ENCODE measurements at regions not wholly inside any gene's neighbourhood (a gene's known extent, or its start where the extent isn't known, plus 50 kb on each side); places are given as distances from the start of the nearest gene placed in this dataset.

DNA sequence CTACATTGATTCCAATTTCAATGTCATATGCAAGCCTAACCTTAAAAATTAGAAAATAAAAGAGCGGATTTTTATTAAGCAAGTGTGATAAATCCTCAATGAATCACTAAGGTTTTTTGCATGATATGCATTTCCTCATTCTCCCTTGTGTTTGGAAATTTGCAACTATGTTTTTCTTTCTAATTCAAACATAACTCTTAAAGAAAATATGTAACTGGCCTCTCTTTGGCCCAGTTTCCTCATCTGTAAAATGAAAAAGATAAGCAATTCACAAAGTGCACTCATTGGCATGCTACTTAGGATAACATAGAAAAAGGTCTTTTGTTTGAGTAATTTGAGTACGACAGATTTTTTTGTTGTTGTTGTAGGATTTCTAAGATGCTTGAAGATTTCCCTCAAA, 295.5 kb downstream of the CDH11 start:
- peak; percentile 13 for DNase-seq (ENCODE audit: low read depth)

DNA sequence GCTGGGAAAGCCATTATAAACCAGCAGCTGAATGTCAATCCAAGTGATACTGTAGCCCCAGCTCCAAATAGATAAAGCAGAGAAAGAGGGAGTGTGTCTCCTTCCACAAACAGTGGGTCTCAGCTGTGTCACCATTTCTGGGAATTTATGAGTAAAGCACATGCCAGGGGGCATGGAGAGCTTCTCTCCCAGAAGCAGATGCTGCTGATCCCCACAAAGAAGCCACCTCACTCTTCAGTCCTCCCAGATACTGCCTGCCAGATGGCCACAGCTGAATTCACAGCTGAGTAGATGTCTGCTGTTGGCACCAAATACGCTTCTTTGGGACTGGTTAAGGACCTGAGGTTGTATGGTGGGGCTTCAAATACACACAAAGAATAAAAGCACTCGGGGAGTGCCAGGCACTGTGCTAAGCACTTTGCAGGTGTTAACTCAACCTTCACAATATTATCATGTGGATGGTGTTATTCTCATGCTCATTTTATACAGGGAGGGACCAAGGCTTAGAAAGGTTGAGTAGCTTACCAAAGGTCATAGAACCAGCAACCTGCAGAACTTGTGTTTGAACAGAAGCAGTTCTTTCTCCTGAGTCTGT, 298.3 kb downstream of the CDH11 start:
- no peak for DNase-seq (ENCODE audit: low read depth)

- no peak for DNase-seq (ENCODE audit: low read depth)
Observed at GRCh38 chr16:64809876-64810629, 311.8 kb downstream of the CDH11 start.

- DNase-seq (ENCODE audit: low read depth), result no peak
Observed at GRCh38 chr16:64808474-64808873, 313.4 kb downstream of the CDH11 start.

DNA sequence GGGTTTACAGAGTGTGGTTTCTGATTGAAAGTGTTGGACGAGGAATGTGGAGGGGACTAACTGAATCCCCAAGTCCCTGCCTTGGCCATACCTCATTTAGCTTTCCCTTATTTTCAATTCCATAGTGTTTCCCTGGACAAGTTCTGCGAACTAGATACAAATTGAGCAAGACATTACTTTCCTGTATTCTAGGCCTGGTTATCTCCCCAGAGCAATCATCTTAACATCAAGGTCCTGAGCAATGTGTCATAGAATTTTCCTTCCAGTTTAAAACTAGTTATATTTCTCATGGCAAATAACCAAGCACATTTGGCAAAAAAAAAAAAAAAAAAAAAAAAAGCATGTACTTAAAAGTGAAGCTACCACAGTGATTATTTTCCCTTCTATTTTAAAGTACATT, 330.1 kb downstream of the CDH11 start:
- peak; percentile 10 for DNase-seq (ENCODE audit: low read depth)

- DNase-seq (ENCODE audit: low read depth), result no peak
Observed at GRCh38 chr16:64784635-64785034, 337.2 kb downstream of the CDH11 start.

GRCh38 chr16:64782484-64782883, 339.4 kb downstream of the CDH11 start:
- DNase-seq (ENCODE audit: low read depth), result no peak

- no peak for DNase-seq (ENCODE audit: low read depth)
Observed at GRCh38 chr16:64780445-64780844, 341.4 kb downstream of the CDH11 start.

- DNase-seq (ENCODE audit: low read depth), result no peak
Observed at GRCh38 chr16:64778777-64779176, 343.1 kb downstream of the CDH11 start.

- no peak for DNase-seq (ENCODE audit: low read depth)
Observed at GRCh38 chr16:64773638-64774037, 348.2 kb downstream of the CDH11 start.

- no peak for DNase-seq (ENCODE audit: low read depth)
Observed at GRCh38 chr16:64773184-64773583, 348.7 kb downstream of the CDH11 start.

- no peak for DNase-seq (ENCODE audit: low read depth)
Observed at GRCh38 chr16:64771273-64771672, 350.6 kb downstream of the CDH11 start.

GRCh38 chr16:64762211-64762610, 359.7 kb downstream of the CDH11 start:
- DNase-seq (ENCODE audit: low read depth), result no peak

DNA sequence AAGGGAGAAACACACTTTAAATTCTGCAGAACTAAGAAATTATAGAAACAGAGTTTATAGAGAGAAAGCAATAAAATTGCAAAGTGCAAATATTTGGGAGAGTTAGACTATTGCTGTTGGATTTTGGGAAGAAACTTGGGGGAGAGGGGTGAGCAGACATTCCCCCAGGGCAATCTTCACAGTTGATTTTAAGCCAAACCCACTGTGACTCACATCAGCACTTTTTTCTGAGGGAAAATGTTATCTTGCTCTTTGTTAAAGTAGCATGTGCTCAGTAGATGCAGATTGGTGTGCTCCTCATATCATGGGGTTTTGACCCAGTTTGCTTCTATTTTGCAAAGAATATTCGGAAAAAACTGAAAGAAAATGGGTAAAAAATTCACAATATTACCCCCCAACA, 367.6 kb downstream of the CDH11 start:
- DNase-seq (ENCODE audit: low read depth), result no peak

DNA sequence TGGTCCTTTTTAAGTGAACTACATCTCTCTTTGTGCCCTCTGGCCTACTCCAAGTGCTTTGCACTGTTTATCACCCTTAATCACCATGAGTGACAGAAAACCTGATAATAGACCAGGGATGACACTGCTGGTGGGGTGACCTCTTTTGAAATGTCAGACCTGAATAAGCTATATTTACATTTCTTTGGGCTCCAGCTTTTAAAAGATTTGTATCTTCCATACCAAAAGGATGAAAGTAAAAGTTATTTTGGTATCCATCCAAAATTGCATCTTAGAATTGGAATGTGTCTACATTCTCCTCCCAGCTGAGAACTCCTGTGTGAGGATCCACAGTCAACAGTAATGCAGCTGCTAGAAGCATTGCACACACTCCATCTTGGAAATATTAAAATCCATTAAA, 370.0 kb downstream of the CDH11 start:
- DNase-seq (ENCODE audit: low read depth), result peak; percentile 40

GRCh38 chr16:64749346-64749745, 372.5 kb downstream of the CDH11 start:
- no peak for DNase-seq (ENCODE audit: low read depth)

DNA sequence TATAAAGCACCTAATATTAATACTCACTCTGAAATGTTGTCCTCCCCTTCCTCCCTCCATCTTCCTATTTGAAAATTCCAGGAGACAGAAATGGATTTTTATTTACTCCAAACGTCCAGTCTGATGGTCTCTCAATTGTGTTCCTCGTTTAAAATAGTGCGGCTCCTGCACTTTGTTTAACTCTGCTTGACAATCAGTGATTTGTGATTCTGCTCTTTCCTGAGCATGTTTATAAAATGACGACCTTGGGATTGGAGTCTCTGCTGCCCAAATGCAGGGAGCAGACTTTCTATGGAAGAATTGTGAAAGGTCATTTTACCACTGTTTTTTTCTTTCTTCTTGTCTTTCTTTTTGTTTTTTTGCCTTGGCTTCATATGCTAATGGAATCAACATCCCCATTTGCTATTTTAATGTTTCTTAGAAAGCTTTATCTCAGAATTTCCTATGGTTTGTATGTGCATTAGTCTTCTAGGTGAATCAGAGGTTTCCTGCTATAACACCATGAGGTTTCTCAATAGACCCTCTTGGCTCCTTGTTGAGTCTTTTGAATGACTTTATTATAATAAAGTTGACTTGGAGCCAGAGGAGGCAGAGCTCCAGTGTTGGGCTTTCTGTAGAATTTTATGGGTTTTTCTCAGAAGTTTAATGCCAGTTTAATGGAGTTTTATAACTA, 376.5 kb downstream of the CDH11 start:
- peak; percentile 6 for DNase-seq (ENCODE audit: low read depth)

DNA sequence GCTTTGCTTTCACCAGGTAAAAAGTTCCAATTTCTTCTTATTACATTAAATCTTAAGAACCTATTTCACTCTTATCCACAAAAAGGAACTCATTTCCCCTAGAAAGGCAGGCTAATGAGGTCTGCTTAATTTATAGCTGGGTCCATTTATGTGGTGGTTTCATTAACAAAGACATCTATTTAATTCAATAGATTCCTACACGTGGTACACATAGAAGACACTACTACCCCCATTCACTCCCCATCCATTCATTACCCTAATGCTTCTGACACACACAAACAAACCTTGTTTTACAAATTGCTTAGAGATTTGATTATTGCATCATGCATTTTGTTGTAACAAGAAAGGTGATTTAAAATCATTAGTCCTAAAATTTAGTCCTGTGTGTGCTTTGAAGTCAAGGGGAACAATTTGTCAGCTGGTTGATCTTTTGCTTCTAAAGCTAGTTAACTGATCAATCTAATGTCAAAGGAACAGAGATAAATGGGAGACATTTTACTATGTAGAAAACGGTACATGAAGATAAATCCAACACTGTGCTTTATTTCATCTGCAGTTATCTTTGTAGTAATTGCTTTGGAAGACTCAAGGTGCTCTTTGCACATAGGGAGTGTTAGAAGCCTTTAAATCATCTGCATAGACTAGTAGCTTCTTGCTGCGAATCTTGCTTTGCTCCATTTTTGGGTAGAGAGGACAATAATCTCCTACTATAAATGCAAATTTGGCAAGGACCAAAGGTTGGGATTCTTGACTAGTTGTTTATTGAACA, 379.2 kb downstream of the CDH11 start:
- no peak for DNase-seq (ENCODE audit: low read depth)

- no peak for DNase-seq (ENCODE audit: low read depth)
Observed at GRCh38 chr16:64740261-64740660, 381.6 kb downstream of the CDH11 start.

DNA sequence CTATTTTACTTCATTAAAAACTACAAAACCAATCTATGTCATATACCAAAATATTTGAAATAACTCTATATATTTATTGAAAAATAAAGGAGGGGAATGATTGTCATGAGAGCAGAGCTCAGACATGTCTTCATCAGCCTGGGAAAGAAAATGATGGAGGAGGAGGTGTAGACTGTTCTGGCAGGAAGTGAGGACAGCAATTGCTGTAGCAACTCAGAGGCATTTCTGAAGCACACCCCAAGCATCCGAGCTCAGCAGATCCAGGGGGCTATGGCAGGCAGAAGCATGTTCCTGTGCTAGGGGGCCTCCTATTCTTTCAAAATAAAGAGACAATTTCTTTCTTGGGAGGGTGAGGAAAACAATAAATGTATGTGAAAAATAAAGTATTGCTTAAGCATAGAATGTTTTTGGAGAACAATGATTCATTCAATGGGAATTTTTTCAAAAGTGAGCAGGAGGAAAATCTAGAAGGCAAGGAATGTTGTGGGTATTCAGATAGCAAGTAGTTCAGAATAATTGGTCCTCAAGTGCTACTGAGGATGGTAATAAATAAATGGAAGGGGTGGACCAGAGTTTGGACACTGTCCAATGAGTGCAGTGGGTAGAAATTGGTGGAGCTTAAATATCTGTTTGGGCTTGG, 383.4 kb downstream of the CDH11 start:
- DNase-seq (ENCODE audit: low read depth), result peak; percentile 49

DNA sequence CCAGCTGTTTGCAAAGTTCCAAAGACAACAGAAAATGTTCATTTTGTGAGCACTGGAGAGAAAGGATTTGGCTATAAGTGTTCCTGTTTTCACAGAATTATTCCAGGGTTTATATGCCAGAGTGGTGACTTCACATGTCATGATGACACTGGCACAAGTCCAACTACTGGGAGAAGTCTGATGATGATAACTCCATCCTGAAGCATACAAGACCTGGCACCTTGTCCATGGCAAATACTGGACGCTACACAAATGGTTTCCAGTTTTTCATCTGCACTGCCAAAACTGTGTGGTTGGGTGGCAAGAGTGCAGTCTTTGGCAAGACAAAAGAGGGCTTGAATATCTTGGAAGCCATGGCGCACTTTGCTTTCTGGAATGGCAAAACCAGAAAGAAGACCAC, 385.0 kb downstream of the CDH11 start:
- no peak for DNase-seq (ENCODE audit: low read depth)

DNA sequence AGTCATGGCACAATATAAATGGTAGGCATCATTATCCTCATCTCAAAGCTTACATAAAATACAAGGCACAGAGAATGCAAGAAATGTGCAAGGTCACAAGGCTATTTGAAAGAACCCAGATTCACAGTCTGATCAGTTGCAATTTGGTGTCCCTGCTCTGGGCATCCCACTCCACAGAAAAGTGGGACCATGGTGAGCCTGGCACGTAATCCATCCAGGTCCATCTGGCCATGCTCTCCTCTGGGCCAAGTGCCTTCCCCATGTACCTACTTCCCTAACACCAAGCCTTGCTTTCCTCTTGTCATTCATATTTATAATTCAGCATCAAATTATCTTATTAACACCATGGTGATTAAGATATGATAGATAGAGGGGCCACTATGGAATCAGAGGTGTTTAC, 390.0 kb downstream of the CDH11 start:
- no peak for DNase-seq (ENCODE audit: low read depth)

Measured in amniotic epithelial cell (primary cell).